Adipocyte (in vitro differentiated cells): ENCODE measurements at regions not wholly inside any gene's neighbourhood (a gene's known extent, or its start where the extent isn't known, plus 50 kb on each side); places are given as distances from the start of the nearest gene placed in this dataset.
"Not testable (repeated sequence)": the region's sequence is repeated elsewhere in the genome, so short reads cannot be mapped to it uniquely, and the experiment has no call there.

Experiments
- DNase-seq: peaks from one replicate; pipeline ENCODE4 v3.0.0-alpha.2; 2015; ENCODE audit warnings: low read depth
- H3K27me3 ChIP-seq: replicated peaks from 2 replicates; pipeline ENCODE4 v1.7.0; 2013; ENCODE audit warnings: mild to moderate bottlenecking, low read length, moderate library complexity; ENCODE audit not compliant: control insufficient read depth, insufficient read depth
- H3K36me3 ChIP-seq: 2 replicates; pipeline ENCODE4 v1.7.0; 2013; ENCODE audit warnings: low read length, mild to moderate bottlenecking, moderate library complexity; ENCODE audit not compliant: control insufficient read depth, insufficient read depth, severe bottlenecking
- H3K4me1 ChIP-seq: 2 replicates; pipeline ENCODE4 v1.7.0; 2013; ENCODE audit warnings: mild to moderate bottlenecking, low read length, moderate library complexity; ENCODE audit not compliant: control insufficient read depth, insufficient read depth
- H3K4me3 ChIP-seq: 2 replicates; pipeline ENCODE4 v1.7.0; 2013; ENCODE audit warnings: mild to moderate bottlenecking, low read length, moderate library complexity
- H3K9ac ChIP-seq: 2 replicates; pipeline ENCODE4 v1.7.0; 2013; ENCODE audit warnings: mild to moderate bottlenecking, low read length, moderate library complexity
- H3K9me3 ChIP-seq: 2 replicates; pipeline ENCODE4 v1.7.0; 2013; ENCODE audit warnings: mild to moderate bottlenecking, low read length, moderate library complexity; ENCODE audit not compliant: control insufficient read depth

GRCh38 chr12:107179871-107180270 is 86.5 kb upstream of the CRY1 start:
- DNase-seq: no peak
- H3K9ac ChIP-seq: no peak overlapping the region
- H3K27me3 ChIP-seq: peaks cover 18% of the 10 kb centered on the region
- no peaks in the 10 kb centered on the region for H3K36me3 ChIP-seq
- H3K9me3 ChIP-seq: no peaks in the 10 kb centered on the region
- H3K4me1 ChIP-seq: no peaks in the 10 kb centered on the region
- no peak overlapping the region for H3K4me3 ChIP-seq

GRCh38 chr12:107180272-107180671 is 86.9 kb upstream of the CRY1 start:
- Histone ChIP-seq H3K9me3 (no peaks in the 10 kb centered on the region), H3K27me3 (peaks cover 17% of the 10 kb centered on the region), H3K4me1 (no peaks in the 10 kb centered on the region), H3K4me3 (no peak overlapping the region), H3K9ac (no peak overlapping the region), H3K36me3 (no peaks in the 10 kb centered on the region)
- DNase-seq: no peak

GRCh38 chr12:107184359-107184930 is 91.1 kb upstream of the CRY1 start:
- no peak overlapping the region for H3K9ac ChIP-seq
- no peaks in the 10 kb centered on the region for H3K36me3 ChIP-seq
- H3K9me3 ChIP-seq: peaks cover 5% of the 10 kb centered on the region
- peaks cover 10% of the 10 kb centered on the region for H3K27me3 ChIP-seq
- DNase-seq: no peak
- H3K4me3 ChIP-seq: no peak overlapping the region
- H3K4me1 ChIP-seq: no peaks in the 10 kb centered on the region

GRCh38 chr12:107196681-107197080 is 103.3 kb upstream of the CRY1 start:
- no peaks in the 10 kb centered on the region for H3K4me1 ChIP-seq
- no peaks in the 10 kb centered on the region for H3K36me3 ChIP-seq
- no peaks in the 10 kb centered on the region for H3K27me3 ChIP-seq
- H3K4me3 ChIP-seq: no peak overlapping the region
- peaks cover 9% of the 10 kb centered on the region for H3K9me3 ChIP-seq
- DNase-seq: peak; percentile 28
- H3K9ac ChIP-seq: no peak overlapping the region

- DNase-seq: peak; percentile 32
- H3K36me3 ChIP-seq: no peaks in the 10 kb centered on the region
- no peaks in the 10 kb centered on the region for H3K27me3 ChIP-seq
- no peaks in the 10 kb centered on the region for H3K9me3 ChIP-seq
- H3K4me3 ChIP-seq: no peak overlapping the region
- H3K9ac ChIP-seq: no peak overlapping the region
- no peaks in the 10 kb centered on the region for H3K4me1 ChIP-seq
These were observed 107.0 kb upstream of the CRY1 start for GRCh38 chr12:107200394-107200793.

GRCh38 chr12:107207931-107208525 is 114.7 kb upstream of the CRY1 start:
- no peak overlapping the region for H3K4me3 ChIP-seq
- H3K9ac ChIP-seq: no peak overlapping the region
- no peaks in the 10 kb centered on the region for H3K4me1 ChIP-seq

GRCh38 chr12:107209700-107210099 is 116.4 kb upstream of the CRY1 start:
- H3K4me1 ChIP-seq, DNase-seq, H3K4me3 ChIP-seq, H3K36me3 ChIP-seq, H3K9me3 ChIP-seq, H3K27me3 ChIP-seq, H3K9ac ChIP-seq: not testable (repeated sequence)

More at GRCh38 chr12:107207931-107208525, 114.7 kb upstream of the CRY1 start:
- Histone ChIP-seq H3K9me3 (no peaks in the 10 kb centered on the region), H3K36me3 (no peaks in the 10 kb centered on the region), H3K27me3 (peaks cover 3% of the 10 kb centered on the region)
- DNase-seq: peak; percentile 41

GRCh38 chr12:107214373-107214773 is 121.0 kb upstream of the CRY1 start:
- not testable (repeated sequence) for H3K9ac ChIP-seq, H3K27me3 ChIP-seq, H3K4me3 ChIP-seq, H3K9me3 ChIP-seq, H3K36me3 ChIP-seq, H3K4me1 ChIP-seq
- peak; percentile 33 for DNase-seq

GRCh38 chr12:107216411-107216810 is 123.1 kb upstream of the CRY1 start:
- not testable (repeated sequence) for H3K9ac ChIP-seq, DNase-seq, H3K36me3 ChIP-seq, H3K4me1 ChIP-seq, H3K9me3 ChIP-seq, H3K4me3 ChIP-seq
- peaks cover 17% of the 10 kb centered on the region for H3K27me3 ChIP-seq

- H3K9ac ChIP-seq: no peak overlapping the region
- H3K9me3 ChIP-seq: no peaks in the 10 kb centered on the region
- peaks cover 24% of the 10 kb centered on the region for H3K27me3 ChIP-seq
- no peak for DNase-seq
- no peaks in the 10 kb centered on the region for H3K36me3 ChIP-seq
- no peaks in the 10 kb centered on the region for H3K4me1 ChIP-seq
- no peak overlapping the region for H3K4me3 ChIP-seq
These were observed 126.0 kb upstream of the CRY1 start for GRCh38 chr12:107219301-107219700.

- no peaks in the 10 kb centered on the region for H3K9me3 ChIP-seq
- no peak for DNase-seq
- H3K36me3 ChIP-seq: no peaks in the 10 kb centered on the region
- H3K9ac ChIP-seq: no peak overlapping the region
- peaks cover 34% of the 10 kb centered on the region for H3K27me3 ChIP-seq
- H3K4me1 ChIP-seq: no peaks in the 10 kb centered on the region
- no peak overlapping the region for H3K4me3 ChIP-seq
These were observed 128.6 kb upstream of the CRY1 start for GRCh38 chr12:107221913-107222312.

- Histone ChIP-seq H3K9ac (no peak overlapping the region), H3K9me3 (no peaks in the 10 kb centered on the region), H3K27me3 (peaks cover 43% of the 10 kb centered on the region), H3K4me1 (no peaks in the 10 kb centered on the region), H3K36me3 (no peaks in the 10 kb centered on the region), H3K4me3 (no peak overlapping the region)
- DNase-seq: no peak
These were observed 130.5 kb upstream of the CRY1 start for GRCh38 chr12:107223821-107224220.
